A673 (cell line): ENCODE measurements at regions not wholly inside any gene's neighbourhood (a gene's known extent, or its start where the extent isn't known, plus 50 kb on each side); places are given as distances from the start of the nearest gene placed in this dataset.

ENCODE experiments used
- BruUV-seq: library from RNA; stranded (reverse); fragments of 400-500 nt; replicated peaks from 2 replicates; lab custom pipeline; 2021; lab: Mats Ljungman, UMichigan
- CTCF ChIA-PET: fragments of 300-600 bp; sonication (Branson Sonifier 250); formaldehyde crosslinking; loops from one replicate; lab custom pipeline; 2022; ENCODE audit warnings: antibody characterized with exemption; lab: Charles Lee
- POLR2A ChIA-PET: fragments of 300-600 bp; sonication (Branson Sonifier 250); formaldehyde crosslinking; loops from one replicate; lab custom pipeline; 2022; ENCODE audit warnings: antibody characterized with exemption; ENCODE audit not compliant: low non-redundant PET; lab: Charles Lee
- DNase-seq: peaks from one replicate; pipeline ENCODE4 v3.0.0-alpha.2; 2015; ENCODE audit warnings: low spot score
- H3K27ac ChIP-seq: fragments of 200-600 bp; sonication (generic); 2 replicates; pipeline ENCODE4 v1.5.1; 2016; ENCODE audit warnings: mixed run types, low read depth, mild to moderate bottlenecking, mixed read lengths, antibody characterized with exemption, low read length; ENCODE audit not compliant: poor library complexity, severe bottlenecking
- H3K27me3 ChIP-seq: fragments of 200-600 bp; sonication (generic); replicated peaks from 2 replicates; pipeline ENCODE4 v1.6.1; 2017; ENCODE audit warnings: mixed run types, low read depth, mild to moderate bottlenecking, mixed read lengths, antibody characterized with exemption, low read length; ENCODE audit not compliant: insufficient read depth, poor library complexity
- H3K36me3 ChIP-seq: fragments of 200-600 bp; sonication (generic); 2 replicates; pipeline ENCODE4 v1.6.1; 2016; ENCODE audit warnings: mixed run types, mild to moderate bottlenecking, mixed read lengths, antibody characterized with exemption, low read length; ENCODE audit not compliant: insufficient read depth, poor library complexity, severe bottlenecking
- H3K4me1 ChIP-seq: fragments of 200-600 bp; sonication (generic); 2 replicates; pipeline ENCODE4 v1.6.1; 2017; ENCODE audit warnings: mixed run types, mild to moderate bottlenecking, mixed read lengths, antibody characterized with exemption, low read length; ENCODE audit not compliant: insufficient read depth, poor library complexity, severe bottlenecking
- H3K4me3 ChIP-seq: fragments of 200-600 bp; sonication (generic); 2 replicates; pipeline ENCODE4 v1.5.1; 2016; ENCODE audit warnings: low read depth, mixed run types, mild to moderate bottlenecking, mixed read lengths, low read length; ENCODE audit not compliant: poor library complexity, severe bottlenecking
- H3K9me3 ChIP-seq: fragments of 200-600 bp; sonication (generic); 2 replicates; pipeline ENCODE4 v1.6.1; 2016; ENCODE audit warnings: mixed run types, low read depth, mild to moderate bottlenecking, mixed read lengths, antibody characterized with exemption, low read length; ENCODE audit not compliant: poor library complexity, severe bottlenecking
- EZH2 ChIP-seq: fragments of 200-600 bp; sonication (generic); IDR thresholded peaks from 2 replicates; pipeline ENCODE4 v1.6.1; 2017; ENCODE audit warnings: borderline replicate concordance, low read depth, mild to moderate bottlenecking, mixed read lengths, antibody characterized with exemption, low read length; ENCODE audit not compliant: poor library complexity, severe bottlenecking
- intact Hi-C: fragments of 100-400 bp; cut with micrococcal nuclease; formaldehyde crosslinking; loops from one replicate; pipeline ENCODE4 v1.10.0; 2022; ENCODE audit not compliant: unreplicated experiment
- TF ChIP-seq, protein P1 (sequence below): fragments of 300-800, 200-600 bp; sonication (generic); conservative IDR thresholded peaks from 2 replicates; pipeline ENCODE4 v1.5.1; 2017; ENCODE audit warnings: low read depth, mild to moderate bottlenecking, antibody characterized with exemption, low read length, moderate library complexity, mixed read lengths

- TF ChIP-seq EZH2: no peak
- TF ChIP-seq, protein P1, sequence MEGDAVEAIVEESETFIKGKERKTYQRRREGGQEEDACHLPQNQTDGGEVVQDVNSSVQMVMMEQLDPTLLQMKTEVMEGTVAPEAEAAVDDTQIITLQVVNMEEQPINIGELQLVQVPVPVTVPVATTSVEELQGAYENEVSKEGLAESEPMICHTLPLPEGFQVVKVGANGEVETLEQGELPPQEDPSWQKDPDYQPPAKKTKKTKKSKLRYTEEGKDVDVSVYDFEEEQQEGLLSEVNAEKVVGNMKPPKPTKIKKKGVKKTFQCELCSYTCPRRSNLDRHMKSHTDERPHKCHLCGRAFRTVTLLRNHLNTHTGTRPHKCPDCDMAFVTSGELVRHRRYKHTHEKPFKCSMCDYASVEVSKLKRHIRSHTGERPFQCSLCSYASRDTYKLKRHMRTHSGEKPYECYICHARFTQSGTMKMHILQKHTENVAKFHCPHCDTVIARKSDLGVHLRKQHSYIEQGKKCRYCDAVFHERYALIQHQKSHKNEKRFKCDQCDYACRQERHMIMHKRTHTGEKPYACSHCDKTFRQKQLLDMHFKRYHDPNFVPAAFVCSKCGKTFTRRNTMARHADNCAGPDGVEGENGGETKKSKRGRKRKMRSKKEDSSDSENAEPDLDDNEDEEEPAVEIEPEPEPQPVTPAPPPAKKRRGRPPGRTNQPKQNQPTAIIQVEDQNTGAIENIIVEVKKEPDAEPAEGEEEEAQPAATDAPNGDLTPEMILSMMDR: no peak
- no peaks in the 10 kb centered on the region for H3K36me3 ChIP-seq
- peaks cover 6% of the 10 kb centered on the region for H3K4me1 ChIP-seq
- CTCF ChIA-PET: no interaction called here
- H3K4me3 ChIP-seq: no peak overlapping the region
- no peaks in the 10 kb centered on the region for H3K9me3 ChIP-seq
- intact Hi-C loops: no loop called here
- no peak for DNase-seq
- POLR2A ChIA-PET: no interaction called here
- H3K27me3 ChIP-seq: no peaks in the 10 kb centered on the region
- H3K27ac ChIP-seq: no peak overlapping the region
- no TSS peak for BruUV-seq
These were observed 624.7 kb upstream of the B3GAT1 start for GRCh38 chr11:135036488-135037297.

DNA sequence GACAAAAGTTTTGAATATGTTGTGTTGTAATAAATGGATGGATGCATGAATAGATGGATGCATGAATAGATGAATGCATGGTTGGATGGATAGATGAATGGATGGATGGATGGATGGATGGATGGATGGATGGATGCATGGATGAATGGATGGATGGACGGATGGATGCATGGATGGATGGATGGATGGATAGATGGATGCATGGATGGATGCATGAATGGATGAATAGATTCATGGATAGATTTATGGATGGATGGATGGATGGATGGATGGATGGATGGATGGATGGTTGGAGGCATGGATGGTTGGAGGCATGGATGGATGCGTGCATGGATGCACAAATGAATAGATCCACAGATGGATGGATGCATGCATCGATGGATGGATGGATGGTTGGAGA is 623.2 kb upstream of the B3GAT1 start:
- CTCF ChIA-PET: no interaction called here
- POLR2A ChIA-PET: no interaction called here

DNA sequence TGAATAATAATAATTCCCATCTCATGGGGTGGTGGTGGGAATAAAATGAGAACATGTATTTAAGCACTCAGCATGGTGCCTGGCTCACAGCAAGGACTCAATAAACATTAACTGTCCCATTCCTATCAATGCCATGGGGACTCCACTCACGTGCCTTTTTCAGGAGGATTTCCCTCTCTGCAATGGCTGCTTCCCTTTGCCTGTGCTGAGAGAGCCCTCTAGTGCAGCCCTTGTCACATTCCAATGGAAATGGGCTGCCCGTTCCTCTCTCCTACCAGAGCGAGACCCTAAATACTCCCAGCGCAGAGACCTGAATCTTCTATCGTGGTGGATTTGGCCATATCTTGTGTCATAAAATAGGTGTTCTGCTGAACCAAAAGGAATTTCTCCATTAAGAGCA is 621.5 kb upstream of the B3GAT1 start:
- CTCF ChIA-PET: interaction anchor here (1.0 kb wide), 1 partner anchor 165 kb away, joined by 4 read pairs; no protein-coding TSS in a partner anchor
- POLR2A ChIA-PET: no interaction called here

More for the DNA sequence above, 623.2 kb upstream of the B3GAT1 start:
- no peak for DNase-seq
- H3K9me3 ChIP-seq: no peaks in the 10 kb centered on the region
- H3K4me3 ChIP-seq: no peak overlapping the region
- H3K4me1 ChIP-seq: peaks cover 6% of the 10 kb centered on the region
- no peaks in the 10 kb centered on the region for H3K36me3 ChIP-seq
- H3K27ac ChIP-seq: no peak overlapping the region
- TF ChIP-seq EZH2: no peak
- TF ChIP-seq, protein P1: no peak
- no peaks in the 10 kb centered on the region for H3K27me3 ChIP-seq
- intact Hi-C loops: no loop called here
- BruUV-seq: no TSS peak

More for the DNA sequence above, 621.5 kb upstream of the B3GAT1 start:
- Histone ChIP-seq H3K4me1 (peaks cover 6% of the 10 kb centered on the region), H3K9me3 (no peaks in the 10 kb centered on the region), H3K27me3 (no peaks in the 10 kb centered on the region), H3K27ac (no peak overlapping the region), H3K4me3 (no peak overlapping the region), H3K36me3 (no peaks in the 10 kb centered on the region)
- intact Hi-C loops: loop anchor here (1.0 kb wide), 1 partner anchor 165 kb away; no protein-coding TSS in a partner anchor
- TF ChIP-seq, protein P1: peak; percentile 53
- no peak for TF ChIP-seq EZH2
- no TSS peak for BruUV-seq
- DNase-seq: peak; percentile 65
